ENCODE measurements at regions not wholly inside any gene's neighbourhood (a gene's known extent, or its start where the extent isn't known, plus 50 kb on each side); places are given as distances from the start of the nearest gene placed in this dataset.

GRCh38 chr11:37459456-37459855, 861.4 kb upstream of the RAG2 start:
- Histone ChIP-seq H3K4me2 (ENCODE audit: low read length) (no peak overlapping the region), H3K9me3 (ENCODE audit: control insufficient read depth, low read length) (no peaks in the 10 kb centered on the region), H3K79me2 (no peaks in the 10 kb centered on the region), H2AFZ (no peak overlapping the region), H3K4me1 (no peaks in the 10 kb centered on the region), H3K27ac (no peak overlapping the region), H3K36me3 (ENCODE audit: control insufficient read depth, insufficient read depth, low read length) (no peaks in the 10 kb centered on the region), H3K4me3 (ENCODE audit: low read depth, low read length) (no peak overlapping the region), H3K27me3 (ENCODE audit: control insufficient read depth, insufficient read depth, low read length) (no peaks in the 10 kb centered on the region), H3K9ac (no peak overlapping the region)
- TF ChIP-seq CTCF (IDR thresholded peaks at IDR 0.05) = no peak

GRCh38 chr11:37456746-37457145, 858.7 kb upstream of the RAG2 start:
- Histone ChIP-seq H3K4me3 (ENCODE audit: low read depth, low read length) (no peak overlapping the region), H3K27me3 (ENCODE audit: control insufficient read depth, insufficient read depth, low read length) (no peaks in the 10 kb centered on the region), H2AFZ (no peak overlapping the region), H3K36me3 (ENCODE audit: control insufficient read depth, insufficient read depth, low read length) (no peaks in the 10 kb centered on the region), H3K4me2 (ENCODE audit: low read length) (no peak overlapping the region), H3K9ac (no peak overlapping the region), H3K79me2 (no peaks in the 10 kb centered on the region), H3K9me3 (ENCODE audit: control insufficient read depth, low read length) (no peaks in the 10 kb centered on the region), H3K27ac (no peak overlapping the region), H3K4me1 (no peaks in the 10 kb centered on the region)
- TF ChIP-seq CTCF (IDR thresholded peaks at IDR 0.05) = no peak

GRCh38 chr11:37451903-37452302, 853.9 kb upstream of the RAG2 start:
- Histone ChIP-seq H3K4me2 (ENCODE audit: low read length) (no peak overlapping the region), H3K4me3 (ENCODE audit: low read depth, low read length) (no peak overlapping the region), H3K27me3 (ENCODE audit: control insufficient read depth, insufficient read depth, low read length) (no peaks in the 10 kb centered on the region), H3K79me2 (no peaks in the 10 kb centered on the region), H3K9me3 (ENCODE audit: control insufficient read depth, low read length) (no peaks in the 10 kb centered on the region), H3K9ac (no peak overlapping the region), H3K36me3 (ENCODE audit: control insufficient read depth, insufficient read depth, low read length) (no peaks in the 10 kb centered on the region), H3K4me1 (no peaks in the 10 kb centered on the region), H2AFZ (no peak overlapping the region), H3K27ac (no peak overlapping the region)
- no peak for TF ChIP-seq CTCF (IDR thresholded peaks at IDR 0.05)

- no peak for TF ChIP-seq CTCF (IDR thresholded peaks at IDR 0.05)
- no peaks in the 10 kb centered on the region for H3K9me3 ChIP-seq (ENCODE audit: control insufficient read depth, low read length)
- no peaks in the 10 kb centered on the region for H3K79me2 ChIP-seq
- H3K27ac ChIP-seq = no peak overlapping the region
- H3K4me3 ChIP-seq (ENCODE audit: low read depth, low read length) = no peak overlapping the region
- no peak overlapping the region for H3K4me2 ChIP-seq (ENCODE audit: low read length)
- H3K9ac ChIP-seq = no peak overlapping the region
- no peaks in the 10 kb centered on the region for H3K27me3 ChIP-seq (ENCODE audit: control insufficient read depth, insufficient read depth, low read length)
- H2AFZ ChIP-seq = no peak overlapping the region
- no peaks in the 10 kb centered on the region for H3K36me3 ChIP-seq (ENCODE audit: control insufficient read depth, insufficient read depth, low read length)
- no peaks in the 10 kb centered on the region for H3K4me1 ChIP-seq
Measured at GRCh38 chr11:37450613-37451012, 852.6 kb upstream of the RAG2 start.

- no peaks in the 10 kb centered on the region for H3K4me1 ChIP-seq
- no peak overlapping the region for H3K4me2 ChIP-seq (ENCODE audit: low read length)
- peak; percentile 20 for TF ChIP-seq CTCF (IDR thresholded peaks at IDR 0.05)
- no peaks in the 10 kb centered on the region for H3K79me2 ChIP-seq
- H3K36me3 ChIP-seq (ENCODE audit: control insufficient read depth, insufficient read depth, low read length) = no peaks in the 10 kb centered on the region
- no peak overlapping the region for H2AFZ ChIP-seq
- H3K9ac ChIP-seq = no peak overlapping the region
- no peak overlapping the region for H3K4me3 ChIP-seq (ENCODE audit: low read depth, low read length)
- H3K27ac ChIP-seq = no peak overlapping the region
- H3K9me3 ChIP-seq (ENCODE audit: control insufficient read depth, low read length) = no peaks in the 10 kb centered on the region
- H3K27me3 ChIP-seq (ENCODE audit: control insufficient read depth, insufficient read depth, low read length) = no peaks in the 10 kb centered on the region
Measured at GRCh38 chr11:37449146-37449545, 851.1 kb upstream of the RAG2 start.
